AML-193 (cell line): ENCODE measurements at regions not wholly inside any gene's neighbourhood (a gene's known extent, or its start where the extent isn't known, plus 50 kb on each side); places are given as distances from the start of the nearest gene placed in this dataset.
"Not testable (repeated sequence)": the region's sequence is repeated elsewhere in the genome, so short reads cannot be mapped to it uniquely, and the experiment has no call there.

Source experiments
- DNase-seq, 2 experiments: peaks; one replicate each; lab custom pipeline; 2025; lab: John Stamatoyannopoulos, UW

GRCh38 chr10:44102726-44103255, 282.1 kb downstream of the CXCL12 start:
- no peak for DNase-seq

- no peak for DNase-seq
These were observed 283.8 kb downstream of the CXCL12 start for GRCh38 chr10:44101082-44101481.

GRCh38 chr10:44099511-44099910, 285.4 kb downstream of the CXCL12 start:
- no peak for DNase-seq

GRCh38 chr10:44096217-44096616, 288.7 kb downstream of the CXCL12 start:
- DNase-seq, result not testable (repeated sequence)

- DNase-seq, result no peak
These were observed 295.2 kb downstream of the CXCL12 start for GRCh38 chr10:44089671-44090070.

GRCh38 chr10:44087403-44087802, 297.5 kb downstream of the CXCL12 start:
- no peak for DNase-seq

GRCh38 chr10:44083719-44084400, 301.0 kb downstream of the CXCL12 start:
- no peak for DNase-seq

- no peak for DNase-seq
These were observed 313.4 kb downstream of the CXCL12 start for GRCh38 chr10:44071479-44071878.

GRCh38 chr10:44070282-44070681, 314.6 kb downstream of the CXCL12 start:
- DNase-seq, result no peak

- DNase-seq, result no peak
These were observed 315.3 kb downstream of the CXCL12 start for GRCh38 chr10:44069573-44069972.

GRCh38 chr10:44068716-44069482, 316.0 kb downstream of the CXCL12 start:
- no peak for DNase-seq

- no peak for DNase-seq
These were observed 317.5 kb downstream of the CXCL12 start for GRCh38 chr10:44067432-44067831.

GRCh38 chr10:44066527-44067255, 318.2 kb downstream of the CXCL12 start:
- no peak for DNase-seq

GRCh38 chr10:44065788-44066526, 318.9 kb downstream of the CXCL12 start:
- DNase-seq, result no peak

GRCh38 chr10:44064987-44065787, 319.7 kb downstream of the CXCL12 start:
- DNase-seq, result no peak

- no peak for DNase-seq
These were observed 320.6 kb downstream of the CXCL12 start for GRCh38 chr10:44064317-44064716.

GRCh38 chr10:44063686-44064085, 321.2 kb downstream of the CXCL12 start:
- no peak for DNase-seq

GRCh38 chr10:44060719-44061118, 324.2 kb downstream of the CXCL12 start:
- DNase-seq, result no peak

- no peak for DNase-seq
These were observed 324.7 kb downstream of the CXCL12 start for GRCh38 chr10:44060221-44060620.

GRCh38 chr10:44058259-44058658, 326.6 kb downstream of the CXCL12 start:
- no peak for DNase-seq
